ENCODE measurements at regions not wholly inside any gene's neighbourhood (a gene's known extent, or its start where the extent isn't known, plus 50 kb on each side); places are given as distances from the start of the nearest gene placed in this dataset.

DNA sequence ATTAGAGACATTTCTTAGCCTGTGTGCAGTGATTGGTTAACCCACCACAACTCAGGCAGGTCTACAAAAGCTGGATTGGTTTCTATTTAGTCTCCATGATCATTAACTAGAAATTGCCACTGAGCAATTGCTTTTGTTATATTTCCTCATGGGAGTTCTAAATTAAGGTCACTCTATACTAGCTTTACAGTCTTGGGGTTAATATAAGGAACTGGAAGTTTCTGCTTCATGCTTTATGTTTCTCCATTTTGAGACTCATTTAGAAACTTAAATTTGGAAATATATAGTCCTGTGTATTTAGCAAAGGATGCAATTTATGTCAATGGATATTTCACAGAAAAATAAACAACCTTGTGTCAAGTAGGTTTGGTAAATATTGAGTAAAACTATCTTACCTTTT is 137.5 kb downstream of the HLX start:
- Histone ChIP-seq H3K4me1 (ENCODE audit: control insufficient read depth in 2 of 2, insufficient read depth in 1 of 2, low read depth in 1 of 2, low read length in 2 of 2) (peaks cover 0 to 4% of the 10 kb centered on the region in 2 donors), H3K9ac (ENCODE audit: low read depth, low read length, poor library complexity) (no peak overlapping the region), H2BK5ac (ENCODE audit: low read length) (no peak overlapping the region), H2BK120ac (ENCODE audit: low read depth, low read length) (no peak overlapping the region), H2AK5ac (ENCODE audit: low read depth, low read length) (no peak overlapping the region), H3K9me3 (replicated peaks in 1 of 2; ENCODE audit: control insufficient read depth in 2 of 2, insufficient read depth in 1 of 2, low read depth in 1 of 2, low read length in 2 of 2) (no peaks in the 10 kb centered on the region), H4K91ac (ENCODE audit: low read depth, low read length, poor library complexity) (no peak overlapping the region), H3K4ac (ENCODE audit: low read length) (no peak overlapping the region), H3K23ac (ENCODE audit: low read depth, low read length, poor library complexity) (no peak overlapping the region), H3K4me2 (ENCODE audit: insufficient read depth, low read length, poor library complexity, severe bottlenecking) (no peak overlapping the region), H2BK15ac (ENCODE audit: low read length) (no peak overlapping the region), H3K18ac (ENCODE audit: low read length) (no peak overlapping the region), H2BK12ac (ENCODE audit: low read length) (no peak overlapping the region), H3K36me3 (replicated peaks in 1 of 2; ENCODE audit: control insufficient read depth in 2 of 2, insufficient read depth in 2 of 2, low read length in 2 of 2) (no peaks in the 10 kb centered on the region), H3K79me1 (ENCODE audit: low read depth, low read length) (no peaks in the 10 kb centered on the region), H3K27ac (replicated peaks; ENCODE audit: low read length) (no peak overlapping the region), H4K8ac (ENCODE audit: low read depth, low read length) (no peak overlapping the region), H3K27me3 (ENCODE audit: control insufficient read depth in 3 of 3, insufficient read depth in 3 of 3, low read depth in 1 of 3, low read length in 3 of 3) (no peaks in the 10 kb centered on the region), H3K4me3 (ENCODE audit: low read length in 2 of 2) (no peak overlapping the region), H3K14ac (ENCODE audit: low read length) (no peak overlapping the region), H2AFZ (ENCODE audit: low read length) (no peak overlapping the region)
- DNase-seq (ENCODE audit: low spot score), result no peak

DNA sequence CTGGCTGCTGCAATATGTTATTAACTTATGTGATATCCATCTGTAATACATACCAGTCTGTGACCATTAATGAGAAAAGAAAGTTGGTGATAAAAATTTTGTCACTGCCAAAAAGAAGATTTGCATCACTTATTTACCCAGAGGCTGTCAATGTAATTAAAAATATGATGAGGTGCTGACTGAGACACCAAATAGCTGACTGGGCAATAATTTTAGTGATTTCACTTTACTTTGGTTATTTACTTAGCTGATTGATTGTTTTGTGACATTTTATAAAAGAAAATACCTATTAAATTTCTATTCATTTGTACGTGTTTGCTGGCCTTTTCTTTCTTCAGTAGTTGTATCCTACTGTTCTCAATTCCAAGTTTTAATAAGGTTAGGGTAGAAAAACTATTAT is 139.2 kb downstream of the HLX start:
- H3K36me3 ChIP-seq (replicated peaks in 1 of 2; ENCODE audit: control insufficient read depth in 2 of 2, insufficient read depth in 2 of 2, low read length in 2 of 2), result no peaks in the 10 kb centered on the region
- no CpG with 5 or more reads among the region's 1 CpG for WGBS, 2 donors (ENCODE audit: extremely low coverage in 2 of 2, insufficient read length in 2 of 2, insufficient replicate concordance in 1 of 2)
- H3K27ac ChIP-seq (replicated peaks; ENCODE audit: low read length), result no peak overlapping the region
- no peaks in the 10 kb centered on the region for H3K27me3 ChIP-seq (ENCODE audit: control insufficient read depth in 3 of 3, insufficient read depth in 3 of 3, low read depth in 1 of 3, low read length in 3 of 3)
- no peak overlapping the region for H3K9ac ChIP-seq (ENCODE audit: low read depth, low read length, poor library complexity)
- H3K4me2 ChIP-seq (ENCODE audit: insufficient read depth, low read length, poor library complexity, severe bottlenecking), result no peak overlapping the region
- no peak overlapping the region for H3K23ac ChIP-seq (ENCODE audit: low read depth, low read length, poor library complexity)
- no peak overlapping the region for H3K14ac ChIP-seq (ENCODE audit: low read length)
- no peaks in the 10 kb centered on the region for H3K4me1 ChIP-seq (ENCODE audit: control insufficient read depth in 2 of 2, insufficient read depth in 1 of 2, low read depth in 1 of 2, low read length in 2 of 2)
- no peak overlapping the region for H4K8ac ChIP-seq (ENCODE audit: low read depth, low read length)
- H2AK5ac ChIP-seq (ENCODE audit: low read depth, low read length), result no peak overlapping the region
- H4K91ac ChIP-seq (ENCODE audit: low read depth, low read length, poor library complexity), result no peak overlapping the region
- H2BK12ac ChIP-seq (ENCODE audit: low read length), result no peak overlapping the region
- no peak overlapping the region for H3K18ac ChIP-seq (ENCODE audit: low read length)
- no peak overlapping the region for H3K4ac ChIP-seq (ENCODE audit: low read length)
- H3K9me3 ChIP-seq (replicated peaks in 1 of 2; ENCODE audit: control insufficient read depth in 2 of 2, insufficient read depth in 1 of 2, low read depth in 1 of 2, low read length in 2 of 2), result no peaks in the 10 kb centered on the region
- no peak overlapping the region for H2BK15ac ChIP-seq (ENCODE audit: low read length)
- H2BK120ac ChIP-seq (ENCODE audit: low read depth, low read length), result no peak overlapping the region
- DNase-seq (ENCODE audit: low spot score), result no peak
- H3K4me3 ChIP-seq (ENCODE audit: low read length in 2 of 2), result no peak overlapping the region
- H2AFZ ChIP-seq (ENCODE audit: low read length), result no peak overlapping the region
- H3K79me1 ChIP-seq (ENCODE audit: low read depth, low read length), result no peaks in the 10 kb centered on the region
- no peak overlapping the region for H2BK5ac ChIP-seq (ENCODE audit: low read length)

DNA sequence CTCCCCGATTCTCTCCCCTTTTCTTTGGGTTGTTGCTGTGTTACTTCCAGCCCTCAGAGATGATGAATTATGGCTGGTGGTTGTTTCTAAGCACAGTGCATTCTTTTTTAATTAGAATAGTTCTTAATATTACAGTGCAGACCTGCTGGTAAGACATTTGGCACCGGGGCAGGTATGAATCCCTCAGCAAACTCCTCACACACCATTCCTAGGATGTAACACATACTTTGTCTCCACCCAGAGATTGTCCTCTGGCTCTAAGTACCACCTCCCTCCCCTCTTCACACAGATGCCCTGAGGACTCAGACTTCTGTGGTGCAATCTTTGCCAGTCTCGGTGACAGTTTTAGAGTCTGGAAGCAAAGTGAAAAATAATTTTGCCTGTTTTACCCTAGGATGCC is 143.1 kb downstream of the HLX start:
- no peak overlapping the region for H3K14ac ChIP-seq (ENCODE audit: low read length)
- H4K91ac ChIP-seq (ENCODE audit: low read depth, low read length, poor library complexity), result no peak overlapping the region
- H4K8ac ChIP-seq (ENCODE audit: low read depth, low read length), result no peak overlapping the region
- H3K4me2 ChIP-seq (ENCODE audit: insufficient read depth, low read length, poor library complexity, severe bottlenecking), result no peak overlapping the region
- H2AK5ac ChIP-seq (ENCODE audit: low read depth, low read length), result no peak overlapping the region
- no peaks in the 10 kb centered on the region for H3K79me1 ChIP-seq (ENCODE audit: low read depth, low read length)
- no peak for DNase-seq (ENCODE audit: low spot score)
- H3K4me3 ChIP-seq (ENCODE audit: low read length in 2 of 2), result no peak overlapping the region
- no peaks in the 10 kb centered on the region for H3K27me3 ChIP-seq (ENCODE audit: control insufficient read depth in 3 of 3, insufficient read depth in 3 of 3, low read depth in 1 of 3, low read length in 3 of 3)
- H2AFZ ChIP-seq (ENCODE audit: low read length), result no peak overlapping the region
- H3K27ac ChIP-seq (replicated peaks; ENCODE audit: low read length), result no peak overlapping the region
- no peaks in the 10 kb centered on the region for H3K36me3 ChIP-seq (replicated peaks in 1 of 2; ENCODE audit: control insufficient read depth in 2 of 2, insufficient read depth in 2 of 2, low read length in 2 of 2)
- no peak overlapping the region for H2BK120ac ChIP-seq (ENCODE audit: low read depth, low read length)
- no peaks in the 10 kb centered on the region for H3K4me1 ChIP-seq (ENCODE audit: control insufficient read depth in 2 of 2, insufficient read depth in 1 of 2, low read depth in 1 of 2, low read length in 2 of 2)
- H3K4ac ChIP-seq (ENCODE audit: low read length), result no peak overlapping the region
- WGBS, 2 donors (ENCODE audit: extremely low coverage in 2 of 2, insufficient read length in 2 of 2, insufficient replicate concordance in 1 of 2), result no CpG with 5 or more reads among the region's 3 CpGs
- H2BK12ac ChIP-seq (ENCODE audit: low read length), result no peak overlapping the region
- H3K9me3 ChIP-seq (replicated peaks in 1 of 2; ENCODE audit: control insufficient read depth in 2 of 2, insufficient read depth in 1 of 2, low read depth in 1 of 2, low read length in 2 of 2), result no peaks in the 10 kb centered on the region
- no peak overlapping the region for H2BK15ac ChIP-seq (ENCODE audit: low read length)
- no peak overlapping the region for H2BK5ac ChIP-seq (ENCODE audit: low read length)
- H3K18ac ChIP-seq (ENCODE audit: low read length), result no peak overlapping the region
- no peak overlapping the region for H3K23ac ChIP-seq (ENCODE audit: low read depth, low read length, poor library complexity)
- no peak overlapping the region for H3K9ac ChIP-seq (ENCODE audit: low read depth, low read length, poor library complexity)

DNA sequence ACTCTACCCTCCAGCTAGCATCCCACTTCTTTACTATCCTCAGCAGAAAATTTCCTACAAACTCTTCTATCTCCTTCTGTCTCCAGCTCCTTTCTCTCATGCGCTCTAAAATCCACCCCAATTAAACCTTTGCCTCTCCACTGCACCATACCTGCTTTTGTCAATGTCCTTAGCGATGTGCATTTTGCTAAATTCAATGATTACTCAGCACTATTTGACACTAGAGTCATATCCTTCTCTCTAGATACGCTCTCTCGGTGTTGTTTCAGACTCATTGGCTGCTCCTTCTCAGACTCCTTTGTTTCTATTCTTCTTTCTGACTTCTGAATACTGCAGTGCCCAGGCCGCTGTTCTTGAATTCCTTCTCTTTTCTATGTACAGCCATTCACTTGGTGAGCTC is 144.2 kb downstream of the HLX start:
- Histone ChIP-seq H3K9ac (ENCODE audit: low read depth, low read length, poor library complexity) (no peak overlapping the region), H2BK120ac (ENCODE audit: low read depth, low read length) (no peak overlapping the region), H2AK5ac (ENCODE audit: low read depth, low read length) (no peak overlapping the region), H4K8ac (ENCODE audit: low read depth, low read length) (no peak overlapping the region), H3K18ac (ENCODE audit: low read length) (no peak overlapping the region), H2BK15ac (ENCODE audit: low read length) (no peak overlapping the region), H3K4ac (ENCODE audit: low read length) (no peak overlapping the region), H3K79me1 (ENCODE audit: low read depth, low read length) (no peaks in the 10 kb centered on the region), H3K4me3 (ENCODE audit: low read length in 2 of 2) (no peak overlapping the region), H3K23ac (ENCODE audit: low read depth, low read length, poor library complexity) (no peak overlapping the region), H3K4me2 (ENCODE audit: insufficient read depth, low read length, poor library complexity, severe bottlenecking) (no peak overlapping the region), H3K27me3 (ENCODE audit: control insufficient read depth in 3 of 3, insufficient read depth in 3 of 3, low read depth in 1 of 3, low read length in 3 of 3) (no peaks in the 10 kb centered on the region), H2BK12ac (ENCODE audit: low read length) (no peak overlapping the region), H3K9me3 (replicated peaks in 1 of 2; ENCODE audit: control insufficient read depth in 2 of 2, insufficient read depth in 1 of 2, low read depth in 1 of 2, low read length in 2 of 2) (no peaks in the 10 kb centered on the region), H3K27ac (replicated peaks; ENCODE audit: low read length) (no peak overlapping the region), H4K91ac (ENCODE audit: low read depth, low read length, poor library complexity) (no peak overlapping the region), H2AFZ (ENCODE audit: low read length) (no peak overlapping the region), H2BK5ac (ENCODE audit: low read length) (no peak overlapping the region), H3K4me1 (ENCODE audit: control insufficient read depth in 2 of 2, insufficient read depth in 1 of 2, low read depth in 1 of 2, low read length in 2 of 2) (no peaks in the 10 kb centered on the region), H3K14ac (ENCODE audit: low read length) (no peak overlapping the region), H3K36me3 (replicated peaks in 1 of 2; ENCODE audit: control insufficient read depth in 2 of 2, insufficient read depth in 2 of 2, low read length in 2 of 2) (no peaks in the 10 kb centered on the region)
- DNase-seq (ENCODE audit: low spot score), result no peak
- WGBS, 2 donors (ENCODE audit: extremely low coverage in 2 of 2, insufficient read length in 2 of 2, insufficient replicate concordance in 1 of 2), result no CpG with 5 or more reads among the region's 5 CpGs

Data from neuronal stem cell (in vitro differentiated cells).